ENCODE measurements at regions not wholly inside any gene's neighbourhood (a gene's known extent, or its start where the extent isn't known, plus 50 kb on each side); places are given as distances from the start of the nearest gene placed in this dataset.

DNA sequence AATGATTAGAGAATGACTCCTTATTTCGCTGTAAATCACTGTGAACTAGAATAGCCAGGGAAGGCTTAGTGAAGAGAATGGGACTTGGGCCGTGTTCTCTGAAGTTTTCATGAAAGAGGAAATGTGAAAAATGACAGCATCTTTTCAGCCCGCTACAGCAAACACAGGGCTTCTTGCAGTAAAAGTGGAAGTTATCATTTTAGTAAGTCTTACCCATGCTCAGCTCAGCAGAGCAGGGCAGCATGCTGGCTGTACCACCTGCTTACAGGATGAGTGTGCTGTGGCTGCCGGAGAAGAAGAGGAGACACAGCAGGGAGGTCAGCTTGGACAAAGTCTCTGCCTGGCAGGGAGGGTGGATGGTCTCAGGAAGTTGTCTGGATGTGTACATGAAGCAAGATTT lies 300.7 kb upstream of the DLGAP1 start:
- TF ChIP-seq, protein P1, sequence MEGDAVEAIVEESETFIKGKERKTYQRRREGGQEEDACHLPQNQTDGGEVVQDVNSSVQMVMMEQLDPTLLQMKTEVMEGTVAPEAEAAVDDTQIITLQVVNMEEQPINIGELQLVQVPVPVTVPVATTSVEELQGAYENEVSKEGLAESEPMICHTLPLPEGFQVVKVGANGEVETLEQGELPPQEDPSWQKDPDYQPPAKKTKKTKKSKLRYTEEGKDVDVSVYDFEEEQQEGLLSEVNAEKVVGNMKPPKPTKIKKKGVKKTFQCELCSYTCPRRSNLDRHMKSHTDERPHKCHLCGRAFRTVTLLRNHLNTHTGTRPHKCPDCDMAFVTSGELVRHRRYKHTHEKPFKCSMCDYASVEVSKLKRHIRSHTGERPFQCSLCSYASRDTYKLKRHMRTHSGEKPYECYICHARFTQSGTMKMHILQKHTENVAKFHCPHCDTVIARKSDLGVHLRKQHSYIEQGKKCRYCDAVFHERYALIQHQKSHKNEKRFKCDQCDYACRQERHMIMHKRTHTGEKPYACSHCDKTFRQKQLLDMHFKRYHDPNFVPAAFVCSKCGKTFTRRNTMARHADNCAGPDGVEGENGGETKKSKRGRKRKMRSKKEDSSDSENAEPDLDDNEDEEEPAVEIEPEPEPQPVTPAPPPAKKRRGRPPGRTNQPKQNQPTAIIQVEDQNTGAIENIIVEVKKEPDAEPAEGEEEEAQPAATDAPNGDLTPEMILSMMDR (IDR thresholded peaks at IDR 0.05; ENCODE audit: low read length) = no peak
- TF ChIP-seq EZH2 (optimal IDR thresholded peaks at IDR 0.05; ENCODE audit: low read depth, low read length) = no peak
